ENCODE measurements at regions not wholly inside any gene's neighbourhood (a gene's known extent, or its start where the extent isn't known, plus 50 kb on each side); places are given as distances from the start of the nearest gene placed in this dataset.

DNA sequence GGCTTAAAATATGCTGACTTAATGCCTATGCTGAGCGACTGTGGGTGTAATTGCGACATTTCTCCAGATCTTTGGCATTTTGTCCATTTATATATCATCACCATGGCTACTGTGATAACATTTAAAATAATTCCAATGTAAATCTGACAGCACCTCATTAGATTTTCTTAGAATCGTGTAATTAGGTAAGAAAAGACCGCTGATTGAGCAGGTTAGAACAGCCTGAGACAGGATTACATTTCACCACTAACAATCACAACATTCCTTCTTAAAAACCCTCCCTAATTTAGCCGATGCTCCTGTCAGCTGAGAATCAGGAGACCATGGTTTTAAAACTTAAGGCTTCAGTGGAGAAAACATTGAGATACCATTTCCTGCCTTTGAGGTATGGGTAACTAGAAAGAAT is 455.3 kb upstream of the PDZRN3 start:
- Histone ChIP-seq H3K9me3 (ENCODE audit: low read length) (no peaks in the 10 kb centered on the region), H3K9ac (ENCODE audit: low read length) (no peak overlapping the region), H3K27ac (ENCODE audit: low read depth, low read length) (no peak overlapping the region), H3K4me1 (ENCODE audit: insufficient read depth, low read length) (no peaks in the 10 kb centered on the region), H3K36me3 (ENCODE audit: insufficient read depth, low read length) (no peaks in the 10 kb centered on the region), H3K4me3 (ENCODE audit: low read depth in 1 of 2, low read length in 2 of 2) (no peak overlapping the region), H3K27me3 (ENCODE audit: control insufficient read depth in 1 of 2, insufficient read depth in 2 of 2, low read length in 2 of 2) (no peaks in the 10 kb centered on the region)

DNA sequence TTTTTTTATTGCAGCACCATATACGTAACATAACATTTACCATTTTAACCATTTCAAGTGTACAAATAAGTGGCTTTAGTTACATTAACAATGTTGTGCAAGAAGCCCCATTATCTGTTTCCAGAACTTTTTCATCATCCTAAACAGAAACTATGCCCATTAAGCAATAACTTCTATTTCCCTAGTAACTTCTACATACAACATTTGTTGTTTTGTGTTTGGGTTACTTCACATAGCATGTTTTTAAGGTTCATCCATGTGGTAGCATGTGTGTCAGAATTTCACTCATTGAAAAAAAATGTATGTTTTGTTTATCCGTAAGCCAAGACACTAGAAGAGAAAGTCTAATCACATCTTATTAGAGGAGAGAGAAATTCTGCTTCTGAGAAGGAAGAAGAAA is 450.5 kb upstream of the PDZRN3 start:
- no peaks in the 10 kb centered on the region for H3K27me3 ChIP-seq (ENCODE audit: control insufficient read depth in 1 of 2, insufficient read depth in 2 of 2, low read length in 2 of 2)
- H3K9ac ChIP-seq (ENCODE audit: low read length), result no peak overlapping the region
- H3K27ac ChIP-seq (ENCODE audit: low read depth, low read length), result no peak overlapping the region
- H3K9me3 ChIP-seq (ENCODE audit: low read length), result no peaks in the 10 kb centered on the region
- H3K4me3 ChIP-seq (ENCODE audit: low read depth in 1 of 2, low read length in 2 of 2), result no peak overlapping the region
- no peaks in the 10 kb centered on the region for H3K36me3 ChIP-seq (ENCODE audit: insufficient read depth, low read length)
- no peaks in the 10 kb centered on the region for H3K4me1 ChIP-seq (ENCODE audit: insufficient read depth, low read length)

DNA sequence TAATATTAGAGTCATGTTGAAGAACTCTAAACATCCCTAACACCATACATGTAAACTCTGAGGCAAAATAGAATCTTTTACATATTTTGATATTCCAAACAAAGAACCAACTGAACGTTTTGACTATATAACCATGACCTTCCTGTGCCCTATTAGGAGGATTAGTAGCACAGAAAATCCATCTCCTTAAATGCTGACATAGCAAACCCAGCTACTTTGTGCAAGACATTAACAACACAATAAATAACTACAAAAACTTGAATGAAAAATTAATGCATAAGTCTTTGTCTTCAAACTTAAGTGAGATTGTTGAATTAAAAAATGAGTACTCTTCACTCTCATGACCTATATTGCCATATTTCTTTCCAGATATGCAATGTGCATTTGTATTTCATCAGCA is 450.0 kb upstream of the PDZRN3 start:
- H3K9ac ChIP-seq (ENCODE audit: low read length), result no peak overlapping the region
- H3K4me1 ChIP-seq (ENCODE audit: insufficient read depth, low read length), result no peaks in the 10 kb centered on the region
- no peaks in the 10 kb centered on the region for H3K9me3 ChIP-seq (ENCODE audit: low read length)
- no peaks in the 10 kb centered on the region for H3K27me3 ChIP-seq (ENCODE audit: control insufficient read depth in 1 of 2, insufficient read depth in 2 of 2, low read length in 2 of 2)
- no peaks in the 10 kb centered on the region for H3K36me3 ChIP-seq (ENCODE audit: insufficient read depth, low read length)
- no peak overlapping the region for H3K4me3 ChIP-seq (ENCODE audit: low read depth in 1 of 2, low read length in 2 of 2)
- H3K27ac ChIP-seq (ENCODE audit: low read depth, low read length), result no peak overlapping the region

DNA sequence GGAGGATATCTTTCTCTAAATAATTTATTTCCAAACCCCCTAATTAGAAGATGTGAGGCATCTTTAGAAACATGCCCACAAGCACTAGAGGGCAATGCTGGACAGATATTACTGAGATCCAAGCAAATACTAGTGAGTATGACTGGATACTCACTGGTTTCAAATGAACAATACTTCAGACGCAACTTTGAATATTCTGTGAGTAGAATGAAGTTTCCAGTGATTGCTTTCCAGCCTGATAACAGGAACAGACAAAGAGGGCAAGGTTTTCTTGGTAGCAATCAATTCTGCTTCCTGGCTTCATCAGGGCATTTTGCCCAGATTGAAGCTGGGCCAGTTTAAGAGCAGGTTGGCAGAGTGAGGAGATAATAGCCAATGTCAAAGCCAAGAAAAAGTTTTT is 442.6 kb upstream of the PDZRN3 start:
- Histone ChIP-seq H3K27me3 (ENCODE audit: control insufficient read depth in 1 of 2, insufficient read depth in 2 of 2, low read length in 2 of 2) (no peaks in the 10 kb centered on the region), H3K4me1 (ENCODE audit: insufficient read depth, low read length) (peaks cover 4% of the 10 kb centered on the region), H3K9me3 (ENCODE audit: low read length) (no peaks in the 10 kb centered on the region), H3K27ac (ENCODE audit: low read depth, low read length) (no peak overlapping the region), H3K36me3 (ENCODE audit: insufficient read depth, low read length) (no peaks in the 10 kb centered on the region), H3K4me3 (ENCODE audit: low read depth in 1 of 2, low read length in 2 of 2) (no peak overlapping the region), H3K9ac (ENCODE audit: low read length) (no peak overlapping the region)

DNA sequence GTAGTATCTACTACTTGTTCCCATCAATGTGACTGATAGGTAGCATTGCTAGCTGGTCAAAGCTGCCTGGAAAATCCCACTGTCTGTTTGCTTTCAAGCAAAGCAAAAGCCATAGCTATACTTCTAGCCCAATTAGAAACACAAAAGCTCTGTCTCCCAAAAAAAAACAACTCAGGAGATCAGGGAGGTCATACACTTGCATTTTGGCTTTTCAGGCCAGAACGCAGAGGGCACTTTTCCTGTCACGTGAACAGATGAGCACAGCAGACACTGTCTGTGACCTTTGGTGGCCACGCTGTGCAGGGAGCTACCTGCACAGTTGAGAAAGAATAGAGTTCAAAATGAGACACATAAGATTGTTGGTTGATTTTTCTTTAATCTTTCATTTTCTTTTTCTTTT is 441.7 kb upstream of the PDZRN3 start:
- Histone ChIP-seq H3K4me3 (ENCODE audit: low read depth in 1 of 2, low read length in 2 of 2) (no peak overlapping the region), H3K27ac (ENCODE audit: low read depth, low read length) (no peak overlapping the region), H3K36me3 (ENCODE audit: insufficient read depth, low read length) (no peaks in the 10 kb centered on the region), H3K9me3 (ENCODE audit: low read length) (no peaks in the 10 kb centered on the region), H3K4me1 (ENCODE audit: insufficient read depth, low read length) (peaks cover 4% of the 10 kb centered on the region), H3K27me3 (ENCODE audit: control insufficient read depth in 1 of 2, insufficient read depth in 2 of 2, low read length in 2 of 2) (no peaks in the 10 kb centered on the region), H3K9ac (ENCODE audit: low read length) (no peak overlapping the region)

DNA sequence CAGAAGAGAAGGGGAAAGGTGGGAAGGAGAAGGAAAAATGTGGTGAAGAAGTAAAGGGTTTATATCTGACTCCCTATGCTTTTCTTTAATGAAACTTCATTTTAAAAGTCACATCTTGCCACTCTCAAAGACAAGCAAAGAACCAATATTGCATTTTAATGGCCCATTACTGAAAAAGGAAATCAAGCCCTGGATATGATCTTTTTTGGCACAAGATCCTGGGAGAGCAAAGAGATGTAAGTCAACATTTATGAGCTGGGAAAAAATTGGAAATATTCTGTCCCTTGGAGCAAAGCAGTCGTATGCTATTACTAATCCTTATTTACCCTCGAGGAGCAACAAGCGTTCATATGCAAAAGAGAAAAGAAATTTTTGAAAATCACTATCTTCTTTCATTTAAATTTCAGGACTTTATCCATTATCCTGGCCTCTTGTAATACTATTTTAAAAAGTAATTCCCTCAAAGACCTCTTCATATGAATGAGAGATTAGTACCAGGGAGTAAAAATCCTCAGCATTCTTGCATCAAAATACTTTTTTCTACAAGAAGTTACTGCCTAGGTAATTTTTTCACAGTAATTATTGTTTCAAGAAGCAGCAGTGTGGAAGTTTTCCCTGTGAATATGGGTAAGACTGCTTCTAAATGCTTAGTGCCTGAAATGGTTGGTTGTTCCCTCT is 435.3 kb upstream of the PDZRN3 start:
- Histone ChIP-seq H3K4me1 (ENCODE audit: insufficient read depth, low read length) (no peaks in the 10 kb centered on the region), H3K9ac (ENCODE audit: low read length) (no peak overlapping the region), H3K27me3 (ENCODE audit: control insufficient read depth in 1 of 2, insufficient read depth in 2 of 2, low read length in 2 of 2) (no peaks in the 10 kb centered on the region), H3K36me3 (ENCODE audit: insufficient read depth, low read length) (no peaks in the 10 kb centered on the region), H3K27ac (ENCODE audit: low read depth, low read length) (no peak overlapping the region), H3K4me3 (ENCODE audit: low read depth in 1 of 2, low read length in 2 of 2) (no peak overlapping the region), H3K9me3 (ENCODE audit: low read length) (no peaks in the 10 kb centered on the region)

DNA sequence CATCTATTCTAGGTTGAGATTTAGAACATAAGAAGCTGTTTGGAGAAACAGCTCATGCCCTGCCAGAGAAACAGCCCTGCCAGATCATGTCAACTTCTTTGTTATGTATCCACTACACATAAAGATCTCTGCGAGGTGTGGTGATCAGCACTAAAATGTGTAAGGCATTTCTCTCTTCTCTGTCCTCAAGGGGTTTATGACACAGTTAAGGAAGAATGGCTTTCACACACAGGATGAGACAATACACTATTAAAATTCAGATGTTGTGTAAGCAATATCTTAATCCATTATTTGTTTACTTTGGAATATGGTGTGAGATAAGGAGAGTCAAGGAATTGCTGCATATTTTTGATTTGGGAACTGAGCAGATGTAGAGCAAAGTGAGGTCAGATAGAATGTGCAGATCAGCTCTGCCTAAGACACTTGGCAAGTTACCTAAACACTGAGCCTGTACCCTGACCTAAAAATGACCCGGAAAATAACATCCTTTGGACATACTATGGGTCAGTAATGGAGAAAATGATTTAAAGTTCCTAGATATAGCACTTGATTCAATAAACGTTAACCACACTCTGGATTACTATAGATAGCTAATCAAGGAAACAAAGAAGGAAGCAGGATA is 434.7 kb upstream of the PDZRN3 start:
- no peaks in the 10 kb centered on the region for H3K36me3 ChIP-seq (ENCODE audit: insufficient read depth, low read length)
- H3K4me3 ChIP-seq (ENCODE audit: low read depth in 1 of 2, low read length in 2 of 2), result no peak overlapping the region
- no peaks in the 10 kb centered on the region for H3K27me3 ChIP-seq (ENCODE audit: control insufficient read depth in 1 of 2, insufficient read depth in 2 of 2, low read length in 2 of 2)
- no peaks in the 10 kb centered on the region for H3K9me3 ChIP-seq (ENCODE audit: low read length)
- no peaks in the 10 kb centered on the region for H3K4me1 ChIP-seq (ENCODE audit: insufficient read depth, low read length)
- no peak overlapping the region for H3K27ac ChIP-seq (ENCODE audit: low read depth, low read length)
- no peak overlapping the region for H3K9ac ChIP-seq (ENCODE audit: low read length)

DNA sequence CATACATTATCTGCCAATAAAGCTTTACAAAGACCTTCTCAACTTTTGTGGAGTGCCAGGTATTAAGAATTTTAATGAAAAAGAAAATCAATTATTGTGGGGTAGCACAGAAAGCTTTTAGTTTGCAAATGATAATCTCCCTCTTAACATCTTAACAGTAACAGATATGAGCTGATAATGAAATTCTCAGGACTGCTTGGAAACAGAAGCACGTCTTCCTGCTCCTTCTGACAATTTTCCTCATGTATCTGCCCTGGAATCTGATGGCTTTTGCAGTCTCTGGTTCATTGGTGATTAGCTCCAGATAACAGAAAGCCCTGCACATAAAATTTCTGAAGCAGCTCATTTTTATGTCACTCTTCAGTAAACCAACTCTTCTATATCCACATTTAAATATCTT is 432.4 kb upstream of the PDZRN3 start:
- Histone ChIP-seq H3K4me3 (ENCODE audit: low read depth in 1 of 2, low read length in 2 of 2) (no peak overlapping the region), H3K27ac (ENCODE audit: low read depth, low read length) (no peak overlapping the region), H3K36me3 (ENCODE audit: insufficient read depth, low read length) (no peaks in the 10 kb centered on the region), H3K27me3 (ENCODE audit: control insufficient read depth in 1 of 2, insufficient read depth in 2 of 2, low read length in 2 of 2) (no peaks in the 10 kb centered on the region), H3K4me1 (ENCODE audit: insufficient read depth, low read length) (no peaks in the 10 kb centered on the region), H3K9me3 (ENCODE audit: low read length) (no peaks in the 10 kb centered on the region), H3K9ac (ENCODE audit: low read length) (no peak overlapping the region)

DNA sequence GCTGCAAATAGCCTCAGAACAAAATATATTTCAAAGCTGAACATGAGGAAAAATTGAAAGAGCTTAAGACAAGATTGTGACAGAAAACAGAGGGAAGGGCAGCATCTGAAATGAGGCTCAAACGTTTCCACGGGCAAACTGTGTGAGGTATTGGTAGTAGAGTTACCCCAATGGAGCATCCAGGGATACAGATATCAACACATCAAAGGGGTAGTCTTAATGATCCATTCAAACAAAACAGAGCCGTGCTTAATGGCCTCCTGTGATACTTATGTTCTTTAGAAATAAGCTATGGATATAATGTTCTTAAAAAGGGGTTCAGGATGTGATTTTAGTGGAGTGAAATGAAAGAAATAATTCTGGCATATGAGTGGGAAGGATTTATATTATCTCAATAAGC is 430.3 kb upstream of the PDZRN3 start:
- Histone ChIP-seq H3K9ac (ENCODE audit: low read length) (no peak overlapping the region), H3K36me3 (ENCODE audit: insufficient read depth, low read length) (no peaks in the 10 kb centered on the region), H3K27me3 (ENCODE audit: control insufficient read depth in 1 of 2, insufficient read depth in 2 of 2, low read length in 2 of 2) (no peaks in the 10 kb centered on the region), H3K4me3 (ENCODE audit: low read depth in 1 of 2, low read length in 2 of 2) (no peak overlapping the region), H3K9me3 (ENCODE audit: low read length) (no peaks in the 10 kb centered on the region), H3K4me1 (ENCODE audit: insufficient read depth, low read length) (no peaks in the 10 kb centered on the region), H3K27ac (ENCODE audit: low read depth, low read length) (no peak overlapping the region)

DNA sequence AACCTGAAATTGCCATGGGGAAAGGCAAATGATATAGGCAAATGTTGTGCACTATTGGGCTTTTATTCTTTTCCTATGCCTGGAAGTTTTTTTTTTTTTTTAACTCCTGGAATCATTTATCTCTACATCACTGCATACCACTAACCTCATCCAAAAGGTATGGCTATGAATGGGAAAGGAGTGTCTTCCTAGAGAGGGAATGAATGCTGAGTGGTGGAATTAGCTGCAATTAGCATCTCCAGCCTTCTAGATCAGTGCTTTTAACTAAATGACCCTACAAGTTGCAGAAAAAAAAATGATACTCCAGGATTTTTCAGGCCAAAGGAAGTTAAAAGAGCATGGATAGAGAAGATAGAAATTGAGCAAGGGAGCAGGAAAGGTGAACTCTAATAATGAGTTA is 429.8 kb upstream of the PDZRN3 start:
- no peaks in the 10 kb centered on the region for H3K4me1 ChIP-seq (ENCODE audit: insufficient read depth, low read length)

DNA sequence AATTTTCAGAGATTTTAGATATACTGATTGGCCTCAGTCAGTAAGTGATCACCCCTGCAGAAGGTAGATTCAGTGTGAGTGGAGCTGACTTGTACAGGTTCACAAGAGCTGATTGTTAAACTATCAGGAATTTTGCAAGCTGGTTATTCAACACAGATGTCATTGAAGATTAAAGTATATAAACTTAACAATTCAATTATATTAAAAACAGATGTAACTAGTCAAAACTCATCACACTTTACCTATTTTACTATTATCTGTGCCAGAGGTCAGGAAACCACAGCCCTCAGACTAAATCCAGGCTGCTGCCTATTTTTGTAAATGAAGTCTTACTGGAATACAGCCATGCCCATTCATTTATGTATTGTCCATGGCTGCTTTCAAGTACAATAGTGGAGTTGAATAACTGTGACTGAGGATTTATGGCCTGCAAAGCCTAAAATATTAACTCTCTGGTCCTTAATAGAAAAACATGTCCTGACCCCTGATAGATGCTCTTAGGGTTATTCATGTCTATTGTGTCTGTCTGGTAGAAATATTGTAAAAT is 429.3 kb upstream of the PDZRN3 start:
- H3K27me3 ChIP-seq (ENCODE audit: control insufficient read depth in 1 of 2, insufficient read depth in 2 of 2, low read length in 2 of 2), result no peaks in the 10 kb centered on the region
- no peaks in the 10 kb centered on the region for H3K4me1 ChIP-seq (ENCODE audit: insufficient read depth, low read length)
- no peak overlapping the region for H3K9ac ChIP-seq (ENCODE audit: low read length)
- no peaks in the 10 kb centered on the region for H3K36me3 ChIP-seq (ENCODE audit: insufficient read depth, low read length)
- H3K27ac ChIP-seq (ENCODE audit: low read depth, low read length), result no peak overlapping the region
- no peaks in the 10 kb centered on the region for H3K9me3 ChIP-seq (ENCODE audit: low read length)
- no peak overlapping the region for H3K4me3 ChIP-seq (ENCODE audit: low read depth in 1 of 2, low read length in 2 of 2)

More for the DNA sequence above, 429.8 kb upstream of the PDZRN3 start:
- Histone ChIP-seq H3K27me3 (ENCODE audit: control insufficient read depth in 1 of 2, insufficient read depth in 2 of 2, low read length in 2 of 2) (no peaks in the 10 kb centered on the region), H3K4me3 (ENCODE audit: low read depth in 1 of 2, low read length in 2 of 2) (no peak overlapping the region), H3K9me3 (ENCODE audit: low read length) (no peaks in the 10 kb centered on the region), H3K9ac (ENCODE audit: low read length) (no peak overlapping the region), H3K36me3 (ENCODE audit: insufficient read depth, low read length) (no peaks in the 10 kb centered on the region), H3K27ac (ENCODE audit: low read depth, low read length) (no peak overlapping the region)

DNA sequence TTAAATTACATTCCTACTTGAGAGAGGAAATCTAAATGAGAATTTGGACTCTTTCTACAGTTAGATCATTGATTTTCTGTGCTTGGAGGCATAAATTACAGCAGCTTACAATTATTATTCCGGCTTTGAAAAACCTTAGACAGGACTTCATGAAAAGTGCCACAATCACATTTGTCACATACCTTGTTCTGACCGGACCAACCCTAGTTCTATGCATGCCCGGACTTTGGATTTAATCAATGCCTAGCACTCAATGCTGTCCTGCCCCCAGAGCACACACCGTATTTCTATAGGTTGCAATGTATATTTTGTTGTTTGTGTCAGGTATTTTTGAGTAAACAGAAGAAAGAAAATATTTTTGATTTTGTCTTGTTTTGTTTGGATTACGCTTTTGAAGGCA is 424.7 kb upstream of the PDZRN3 start:
- no peak overlapping the region for H3K27ac ChIP-seq (ENCODE audit: low read depth, low read length)
- no peaks in the 10 kb centered on the region for H3K36me3 ChIP-seq (ENCODE audit: insufficient read depth, low read length)
- no peak overlapping the region for H3K9ac ChIP-seq (ENCODE audit: low read length)
- no peaks in the 10 kb centered on the region for H3K9me3 ChIP-seq (ENCODE audit: low read length)
- H3K27me3 ChIP-seq (ENCODE audit: control insufficient read depth in 1 of 2, insufficient read depth in 2 of 2, low read length in 2 of 2), result no peaks in the 10 kb centered on the region
- no peak overlapping the region for H3K4me3 ChIP-seq (ENCODE audit: low read depth in 1 of 2, low read length in 2 of 2)
- H3K4me1 ChIP-seq (ENCODE audit: insufficient read depth, low read length), result no peaks in the 10 kb centered on the region
